H9 (cell line): ENCODE measurements at regions not wholly inside any gene's neighbourhood (a gene's known extent, or its start where the extent isn't known, plus 50 kb on each side); places are given as distances from the start of the nearest gene placed in this dataset.

Experiments used
- DNase-seq: peaks from one replicate; pipeline ENCODE4 v3.0.0-alpha.2; 2017
- H2AFZ ChIP-seq: one replicate; pipeline ENCODE4 v1.6.1; 2013; ENCODE audit warnings: mild to moderate bottlenecking, low read length, control low read depth, moderate library complexity
- H2AK5ac ChIP-seq: 2 replicates; pipeline ENCODE4 v1.6.1; 2013; ENCODE audit warnings: low read length, control low read depth, mixed read lengths; ENCODE audit not compliant: insufficient read length
- H2BK120ac ChIP-seq: one replicate; pipeline ENCODE4 v1.6.1; 2013; ENCODE audit warnings: low read depth, mild to moderate bottlenecking, low read length, control low read depth, inconsistent platforms; ENCODE audit not compliant: poor library complexity, severe bottlenecking
- H2BK12ac ChIP-seq: 2 replicates; pipeline ENCODE4 v1.6.1; 2013; ENCODE audit warnings: low read length, control low read depth, mixed read lengths, low read depth; ENCODE audit not compliant: insufficient read length
- H2BK15ac ChIP-seq: 2 replicates; pipeline ENCODE4 v1.6.1; 2013; ENCODE audit warnings: low read depth, low read length, control low read depth
- H2BK20ac ChIP-seq: one replicate; pipeline ENCODE4 v1.6.1; 2013; ENCODE audit warnings: low read depth, mild to moderate bottlenecking, low read length, control low read depth, inconsistent platforms; ENCODE audit not compliant: poor library complexity, severe bottlenecking
- H2BK5ac ChIP-seq: 2 replicates; pipeline ENCODE4 v1.6.1; 2013; ENCODE audit warnings: low read length, control low read depth, mixed read lengths; ENCODE audit not compliant: insufficient read length
- H3K14ac ChIP-seq: 2 replicates; pipeline ENCODE4 v1.6.1; 2013; ENCODE audit warnings: low read length, control low read depth; ENCODE audit not compliant: insufficient read depth
- H3K18ac ChIP-seq: 2 replicates; pipeline ENCODE4 v1.6.1; 2013; ENCODE audit warnings: low read depth, mild to moderate bottlenecking, mixed read lengths, low read length, control low read depth; ENCODE audit not compliant: insufficient read length
- H3K23ac ChIP-seq: 2 replicates; pipeline ENCODE4 v1.6.1; 2013; ENCODE audit warnings: low read length, control low read depth, mixed read lengths, low read depth; ENCODE audit not compliant: insufficient read length
- H3K23me2 ChIP-seq: 2 replicates; pipeline ENCODE4 v1.6.1; 2013; ENCODE audit warnings: low read depth, mild to moderate bottlenecking, mixed read lengths, low read length, control low read depth; ENCODE audit not compliant: insufficient read length, poor library complexity, severe bottlenecking
- H3K27ac ChIP-seq: 2 replicates; pipeline ENCODE4 v1.5.1; 2013; ENCODE audit warnings: low read length, control low read depth, mixed read lengths, low read depth; ENCODE audit not compliant: insufficient read length
- H3K27me3 ChIP-seq: 2 replicates; pipeline ENCODE4 v1.6.1; 2013; ENCODE audit warnings: low read length, control low read depth, inconsistent platforms; ENCODE audit not compliant: insufficient read depth
- H3K4ac ChIP-seq: 2 replicates; pipeline ENCODE4 v1.6.1; 2013; ENCODE audit warnings: low read depth, mild to moderate bottlenecking, control low read depth, inconsistent platforms, low read length, moderate library complexity
- H3K4me1 ChIP-seq: 2 replicates; pipeline ENCODE4 v1.6.1; 2013; ENCODE audit warnings: low read length, control low read depth, inconsistent platforms; ENCODE audit not compliant: insufficient read depth
- H3K4me2 ChIP-seq: 2 replicates; pipeline ENCODE4 v1.6.1; 2013; ENCODE audit warnings: low read length, control low read depth, mixed read lengths; ENCODE audit not compliant: insufficient read length, insufficient read depth
- H3K56ac ChIP-seq: 2 replicates; pipeline ENCODE4 v1.6.1; 2013; ENCODE audit warnings: low read depth, mild to moderate bottlenecking, mixed read lengths, low read length, control low read depth; ENCODE audit not compliant: insufficient read length
- H3K79me1 ChIP-seq: 2 replicates; pipeline ENCODE4 v1.6.1; 2013; ENCODE audit warnings: low read depth, mild to moderate bottlenecking, moderate library complexity, low read length, control low read depth, inconsistent platforms; ENCODE audit not compliant: insufficient read depth, poor library complexity, severe bottlenecking
- H3K79me2 ChIP-seq: 2 replicates; pipeline ENCODE4 v1.6.1; 2013; ENCODE audit warnings: low read length, control low read depth, inconsistent platforms; ENCODE audit not compliant: insufficient read depth
- H3K9ac ChIP-seq: 2 replicates; pipeline ENCODE4 v1.6.1; 2013; ENCODE audit warnings: low read length, control low read depth, mixed read lengths; ENCODE audit not compliant: insufficient read length; ENCODE audit errors: extremely low read depth
- H3K9me3 ChIP-seq: one replicate; pipeline ENCODE4 v1.6.1; 2013; ENCODE audit warnings: low read depth, low read length, inconsistent platforms; ENCODE audit not compliant: control insufficient read depth
- H3T11ph ChIP-seq: one replicate; pipeline ENCODE4 v1.6.1; 2013; ENCODE audit warnings: mild to moderate bottlenecking, low read length, control low read depth, inconsistent platforms
- H4K20me1 ChIP-seq: one replicate; pipeline ENCODE4 v1.6.1; 2013; ENCODE audit not compliant: control insufficient read depth, insufficient read length, insufficient read depth
- H4K5ac ChIP-seq: 2 replicates; pipeline ENCODE4 v1.6.1; 2013; ENCODE audit warnings: low read depth, mild to moderate bottlenecking, mixed read lengths, low read length, control low read depth; ENCODE audit not compliant: insufficient read length
- H4K8ac ChIP-seq: replicated peaks from 2 replicates; pipeline ENCODE4 v1.6.1; 2013; ENCODE audit warnings: low read length, control low read depth, mixed read lengths, low read depth; ENCODE audit not compliant: insufficient read length
- H4K91ac ChIP-seq: 2 replicates; pipeline ENCODE4 v1.6.1; 2013; ENCODE audit warnings: low read depth, mild to moderate bottlenecking, moderate library complexity, mixed read lengths, low read length, control low read depth; ENCODE audit not compliant: insufficient read length
- H3K27ac Mint-ChIP-seq, 3 experiments: 2 replicates in 2 of 3; 3 replicates in 1 of 3; pipeline ENCODE4 v1.8.0; 2020 to 2021; ENCODE audit warnings: mixed read lengths in 3 of 3, mild to moderate bottlenecking in 1 of 3, moderate library complexity in 1 of 3
- H3K27me3 Mint-ChIP-seq: 2 replicates; pipeline ENCODE4 v1.8.0; 2021; ENCODE audit warnings: low read depth, mild to moderate bottlenecking, moderate library complexity, mixed read lengths
- H3K36me3 Mint-ChIP-seq, 3 experiments: 2 replicates in 2 of 3; 3 replicates in 1 of 3; pipeline ENCODE4 v1.8.0; 2020 to 2021; ENCODE audit warnings: low read depth in 3 of 3, mixed read lengths in 3 of 3; ENCODE audit not compliant: insufficient read depth in 1 of 3
- H3K4me1 Mint-ChIP-seq, 2 experiments: 2 replicates each; pipeline ENCODE4 v1.8.0; 2020; ENCODE audit warnings: mixed read lengths in 2 of 2
- H3K4me3 Mint-ChIP-seq, 2 experiments: 2 replicates in 1 of 2; 3 replicates in 1 of 2; pipeline ENCODE4 v1.8.0; 2020 to 2021; ENCODE audit warnings: mild to moderate bottlenecking in 2 of 2, mixed read lengths in 2 of 2, moderate library complexity in 1 of 2
- H3K9me3 Mint-ChIP-seq, 2 experiments: 2 replicates in 1 of 2; 3 replicates in 1 of 2; pipeline ENCODE4 v1.8.0; 2020; ENCODE audit warnings: mild to moderate bottlenecking in 2 of 2, mixed read lengths in 2 of 2, moderate library complexity in 1 of 2
- WGBS: extraction: QIAGEN DNeasy Blood & Tissue Kit; methylation state at CpG from one replicate; pipeline ENCODE4 v1.1.7; 2013; ENCODE audit warnings: missing lambda C conversion rate, low lambda C conversion rate, mixed read lengths; ENCODE audit not compliant: insufficient read length; ENCODE audit errors: extremely low coverage; 5-methylcytosine and 5-hydroxymethylcytosine counted together
- TF ChIP-seq, protein P1 (sequence below): fragments of 200-600 bp; sonication (generic); conservative IDR thresholded peaks from 3 replicates; pipeline ENCODE4 v1.8.0; 2021; ENCODE audit warnings: antibody characterized with exemption, mild to moderate bottlenecking

DNA sequence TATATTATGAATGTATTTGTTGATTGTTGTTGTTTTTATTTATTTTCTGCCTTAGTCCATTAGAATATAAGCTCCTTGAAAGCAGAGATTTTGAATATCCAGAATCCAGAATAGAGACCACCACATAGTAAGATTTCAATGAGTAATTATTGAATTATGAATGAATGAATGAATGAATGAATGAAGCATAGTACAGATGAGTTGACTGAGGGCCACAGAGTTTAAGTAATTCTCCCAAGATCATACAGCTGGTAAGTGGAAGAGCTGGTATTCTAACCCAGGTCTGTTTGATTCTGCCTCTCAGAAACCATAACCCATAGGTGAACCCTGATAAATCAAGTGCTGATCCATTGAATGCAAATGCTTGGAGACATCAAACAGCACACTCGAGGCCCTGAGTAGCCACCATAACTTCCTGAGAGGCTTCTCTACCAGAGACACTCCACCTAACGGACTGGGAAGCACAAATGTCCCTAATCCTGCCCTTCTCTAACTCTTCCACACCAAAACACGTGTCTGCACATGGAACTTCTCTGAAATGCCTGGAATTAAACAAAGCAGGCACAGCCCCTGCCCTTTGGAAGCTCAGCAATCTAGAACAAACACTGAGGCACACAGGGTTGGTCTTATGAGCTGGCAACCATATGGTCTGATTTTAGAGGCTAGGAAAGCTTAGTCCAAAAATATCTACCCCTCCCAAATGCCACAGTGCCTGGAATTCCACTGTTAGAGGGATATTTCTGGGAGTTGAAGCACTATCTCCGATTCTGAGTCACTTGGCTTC lies 190.1 kb downstream of the FOXO1 start:
- no peak overlapping the region for H3K4me3 Mint-ChIP-seq
- peaks cover 24 to 37% of the 10 kb centered on the region in 2 experiments for H3K4me1 Mint-ChIP-seq
- Histone ChIP-seq H3K9ac (no peak overlapping the region), H2AFZ (no peak overlapping the region), H4K91ac (no peak overlapping the region), H3K56ac (no peak overlapping the region), H3T11ph (no peak overlapping the region), H3K4me1 (peaks cover 5% of the 10 kb centered on the region), H4K20me1 (no peaks in the 10 kb centered on the region), H3K79me1 (no peaks in the 10 kb centered on the region), H4K5ac (no peak overlapping the region), H2BK20ac (no peak overlapping the region), H3K4ac (no peak overlapping the region), H3K9me3 (no peaks in the 10 kb centered on the region), H3K23me2 (no peaks in the 10 kb centered on the region), H4K8ac (no peak overlapping the region), H3K79me2 (no peaks in the 10 kb centered on the region), H2BK5ac (no peak overlapping the region), H3K23ac (no peak overlapping the region), H2AK5ac (no peak overlapping the region), H3K14ac (no peak overlapping the region), H3K27ac (no peak overlapping the region), H2BK120ac (no peak overlapping the region), H2BK15ac (no peak overlapping the region), H3K4me2 (no peak overlapping the region), H3K27me3 (no peaks in the 10 kb centered on the region), H2BK12ac (no peak overlapping the region), H3K18ac (no peak overlapping the region)
- no peak overlapping the region for H3K27ac Mint-ChIP-seq
- no peak for DNase-seq
- no CpG with 5 or more reads among the region's 4 CpGs for WGBS
- TF ChIP-seq, protein P1, sequence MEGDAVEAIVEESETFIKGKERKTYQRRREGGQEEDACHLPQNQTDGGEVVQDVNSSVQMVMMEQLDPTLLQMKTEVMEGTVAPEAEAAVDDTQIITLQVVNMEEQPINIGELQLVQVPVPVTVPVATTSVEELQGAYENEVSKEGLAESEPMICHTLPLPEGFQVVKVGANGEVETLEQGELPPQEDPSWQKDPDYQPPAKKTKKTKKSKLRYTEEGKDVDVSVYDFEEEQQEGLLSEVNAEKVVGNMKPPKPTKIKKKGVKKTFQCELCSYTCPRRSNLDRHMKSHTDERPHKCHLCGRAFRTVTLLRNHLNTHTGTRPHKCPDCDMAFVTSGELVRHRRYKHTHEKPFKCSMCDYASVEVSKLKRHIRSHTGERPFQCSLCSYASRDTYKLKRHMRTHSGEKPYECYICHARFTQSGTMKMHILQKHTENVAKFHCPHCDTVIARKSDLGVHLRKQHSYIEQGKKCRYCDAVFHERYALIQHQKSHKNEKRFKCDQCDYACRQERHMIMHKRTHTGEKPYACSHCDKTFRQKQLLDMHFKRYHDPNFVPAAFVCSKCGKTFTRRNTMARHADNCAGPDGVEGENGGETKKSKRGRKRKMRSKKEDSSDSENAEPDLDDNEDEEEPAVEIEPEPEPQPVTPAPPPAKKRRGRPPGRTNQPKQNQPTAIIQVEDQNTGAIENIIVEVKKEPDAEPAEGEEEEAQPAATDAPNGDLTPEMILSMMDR: no peak
- H3K27me3 Mint-ChIP-seq: no peaks in the 10 kb centered on the region; the same call in 1 of the 2 replicates
- H3K9me3 Mint-ChIP-seq: peaks cover 0 to 6% of the 10 kb centered on the region in 2 experiments; a peak in 1 of 5 replicates
- no peaks in the 10 kb centered on the region; a peak in 2 of 7 replicates for H3K36me3 Mint-ChIP-seq
